Keratinocyte (primary cell): ENCODE measurements at regions not wholly inside any gene's neighbourhood (a gene's known extent, or its start where the extent isn't known, plus 50 kb on each side); places are given as distances from the start of the nearest gene placed in this dataset.

Source experiments
- DNase-seq: peaks from one replicate; pipeline ENCODE4 v3.0.0-alpha.2; 2011; ENCODE audit warnings: low read depth, missing footprints, low spot score
- FAIRE-seq: peaks from 2 replicates; lab custom pipeline; 2011; peaks lifted over from hg19 to GRCh38; lab: Jason Lieb, UNC
- H2AFZ ChIP-seq: 2 replicates; pipeline ENCODE4 v1.6.0; 2012; ENCODE audit warnings: low read length, control low read depth, inconsistent platforms; ENCODE audit not compliant: control insufficient read depth
- H3K27ac ChIP-seq: 2 replicates; pipeline ENCODE4 v1.5.1; 2011; ENCODE audit warnings: low read length; ENCODE audit not compliant: control insufficient read depth, insufficient read depth
- H3K27me3 ChIP-seq: 3 replicates; pipeline ENCODE4 v1.6.0; 2011; ENCODE audit warnings: low read length; ENCODE audit not compliant: control insufficient read depth, insufficient read depth; ENCODE audit errors: extremely low read depth
- H3K36me3 ChIP-seq, 2 experiments: 2 replicates in 1 of 2; 3 replicates in 1 of 2; pipeline ENCODE4 v1.5.1; 2011; ENCODE audit warnings: low read length in 2 of 2, mild to moderate bottlenecking in 1 of 2; ENCODE audit not compliant: control insufficient read depth in 2 of 2, insufficient read depth in 2 of 2; ENCODE audit errors: extremely low read depth in 1 of 2
- H3K4me1 ChIP-seq: 3 replicates; pipeline ENCODE4 v1.5.1; 2011; ENCODE audit warnings: low read length; ENCODE audit not compliant: control insufficient read depth, insufficient read depth; ENCODE audit errors: extremely low read depth
- H3K4me2 ChIP-seq: 3 replicates; pipeline ENCODE4 v1.6.0; 2011; ENCODE audit warnings: low read depth, low read length; ENCODE audit not compliant: control insufficient read depth, insufficient read depth; ENCODE audit errors: extremely low read depth
- H3K4me3 ChIP-seq, 3 experiments: fragments of 200-600 bp in 1 of 3; sonication (generic) in 1 of 3; 2 replicates in 2 of 3; 3 replicates in 1 of 3; pipeline ENCODE4 v1.5.1; 2011 to 2016; ENCODE audit warnings: low read length in 3 of 3, mild to moderate bottlenecking in 3 of 3, control low read depth in 2 of 3, inconsistent platforms in 1 of 3, low read depth in 1 of 3, mixed read lengths in 1 of 3, mixed run types in 1 of 3, moderate library complexity in 1 of 3; ENCODE audit not compliant: control insufficient read depth in 2 of 3, insufficient read depth in 2 of 3; ENCODE audit errors: extremely low read depth in 1 of 3
- H3K79me2 ChIP-seq: 2 replicates; pipeline ENCODE4 v1.6.0; 2012; ENCODE audit warnings: low read length; ENCODE audit not compliant: control insufficient read depth, insufficient read depth
- H3K9ac ChIP-seq: 3 replicates; pipeline ENCODE4 v1.6.0; 2011; ENCODE audit warnings: low read length; ENCODE audit not compliant: control insufficient read depth, insufficient read depth; ENCODE audit errors: extremely low read depth
- H3K9me1 ChIP-seq: 3 replicates; pipeline ENCODE4 v1.6.0; 2011; ENCODE audit warnings: low read length; ENCODE audit not compliant: control insufficient read depth, insufficient read depth; ENCODE audit errors: extremely low read depth
- H3K9me3 ChIP-seq: 2 replicates; pipeline ENCODE4 v1.5.1; 2012; ENCODE audit warnings: low read depth, low read length; ENCODE audit not compliant: control insufficient read depth
- H4K20me1 ChIP-seq: 3 replicates; pipeline ENCODE4 v1.6.0; 2011; ENCODE audit warnings: low read length; ENCODE audit not compliant: control insufficient read depth, insufficient read depth; ENCODE audit errors: extremely low read depth
- EZH2 ChIP-seq: IDR thresholded peaks from one replicate; pipeline ENCODE4 v1.6.1; 2012; ENCODE audit warnings: inconsistent platforms, mild to moderate bottlenecking, low read length, moderate library complexity
- dilution Hi-C: fragments of 300-500 bp; cut with MboI; formaldehyde crosslinking; loops from one replicate; pipeline ENCODE4 v1.7.0; 2020; ENCODE audit warnings: low sequenced_read_pairs; ENCODE audit not compliant: extremely low pct_ligation_motif_present
- TF ChIP-seq, protein P1 (sequence below), 3 experiments: IDR thresholded peaks in 1 of 3; conservative IDR thresholded peaks in 1 of 3; optimal IDR thresholded peaks in 1 of 3; 2 replicates in 2 of 3; 3 replicates in 1 of 3; pipeline versions ENCODE3 to v1.5.1; 2011; ENCODE audit warnings: low read length in 3 of 3, mild to moderate bottlenecking in 3 of 3, moderate library complexity in 2 of 3, control low read depth in 1 of 3, inconsistent platforms in 1 of 3; ENCODE audit not compliant: insufficient read depth in 2 of 3; ENCODE audit errors: extremely low read depth in 1 of 3

DNA sequence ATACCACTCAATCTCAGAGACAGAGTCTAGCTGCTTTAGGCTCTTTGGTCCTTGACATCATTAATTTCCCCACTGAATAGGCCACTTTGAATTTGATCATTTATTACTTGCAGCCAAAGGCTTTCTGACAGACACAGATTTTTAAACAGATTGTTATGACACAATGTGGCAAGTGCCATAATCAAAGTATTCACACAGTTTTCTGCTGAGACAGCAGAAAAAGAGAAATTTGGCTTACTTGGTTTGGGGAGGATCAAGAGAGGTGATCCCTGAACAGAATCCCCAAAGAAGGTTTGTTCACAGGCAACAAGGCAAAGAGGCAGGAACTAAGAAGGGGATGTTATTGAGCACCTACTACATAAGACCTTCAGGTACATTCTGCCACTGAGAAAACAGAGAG lies 138.0 kb upstream of the TOP1 start:
- no peak for DNase-seq
- H3K9me1 ChIP-seq, result no peaks in the 10 kb centered on the region
- no peaks in the 10 kb centered on the region for H3K79me2 ChIP-seq
- dilution Hi-C loops, result no loop called here
- H3K27ac ChIP-seq, result no peak overlapping the region
- no peaks in the 10 kb centered on the region for H3K9me3 ChIP-seq
- H3K4me2 ChIP-seq, result no peak overlapping the region
- H3K27me3 ChIP-seq, result no peaks in the 10 kb centered on the region
- no peaks in the 10 kb centered on the region for H4K20me1 ChIP-seq
- no peak overlapping the region for H3K9ac ChIP-seq
- no peak overlapping the region for H2AFZ ChIP-seq
- no peaks in the 10 kb centered on the region for H3K4me1 ChIP-seq
- TF ChIP-seq, protein P1, sequence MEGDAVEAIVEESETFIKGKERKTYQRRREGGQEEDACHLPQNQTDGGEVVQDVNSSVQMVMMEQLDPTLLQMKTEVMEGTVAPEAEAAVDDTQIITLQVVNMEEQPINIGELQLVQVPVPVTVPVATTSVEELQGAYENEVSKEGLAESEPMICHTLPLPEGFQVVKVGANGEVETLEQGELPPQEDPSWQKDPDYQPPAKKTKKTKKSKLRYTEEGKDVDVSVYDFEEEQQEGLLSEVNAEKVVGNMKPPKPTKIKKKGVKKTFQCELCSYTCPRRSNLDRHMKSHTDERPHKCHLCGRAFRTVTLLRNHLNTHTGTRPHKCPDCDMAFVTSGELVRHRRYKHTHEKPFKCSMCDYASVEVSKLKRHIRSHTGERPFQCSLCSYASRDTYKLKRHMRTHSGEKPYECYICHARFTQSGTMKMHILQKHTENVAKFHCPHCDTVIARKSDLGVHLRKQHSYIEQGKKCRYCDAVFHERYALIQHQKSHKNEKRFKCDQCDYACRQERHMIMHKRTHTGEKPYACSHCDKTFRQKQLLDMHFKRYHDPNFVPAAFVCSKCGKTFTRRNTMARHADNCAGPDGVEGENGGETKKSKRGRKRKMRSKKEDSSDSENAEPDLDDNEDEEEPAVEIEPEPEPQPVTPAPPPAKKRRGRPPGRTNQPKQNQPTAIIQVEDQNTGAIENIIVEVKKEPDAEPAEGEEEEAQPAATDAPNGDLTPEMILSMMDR (optimal IDR thresholded peaks at IDR 0.05 in 1 of 3, IDR thresholded peaks at IDR 0.05 in 1 of 3, conservative IDR thresholded peaks at IDR 0.05 in 1 of 3; ENCODE audit: extremely low read depth in 1 of 3, insufficient read depth in 2 of 3, low read length in 3 of 3), result no peak
- TF ChIP-seq EZH2, result no peak
- H3K36me3 ChIP-seq, result no peaks in the 10 kb centered on the region
- no peak for FAIRE-seq
- no peak overlapping the region for H3K4me3 ChIP-seq

DNA sequence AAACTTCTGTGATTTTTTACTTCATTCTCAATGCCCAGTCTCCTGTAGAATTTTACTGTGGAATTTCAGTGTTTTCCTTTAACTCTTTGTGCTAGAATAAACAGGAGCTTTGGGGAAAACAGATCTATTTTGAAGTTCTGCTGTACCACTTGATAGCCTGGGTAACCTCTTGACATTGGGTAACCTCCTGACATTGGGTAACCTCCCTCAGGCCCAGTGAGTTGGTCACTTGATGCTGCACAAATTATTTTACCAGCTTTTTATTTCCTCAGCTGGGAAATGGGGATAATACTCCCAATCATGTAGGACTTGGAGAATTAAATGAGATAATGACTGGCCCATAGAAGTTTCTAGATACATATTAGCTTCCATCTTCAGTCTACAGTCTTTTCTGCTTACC lies 137.3 kb upstream of the TOP1 start:
- no peak for FAIRE-seq
- dilution Hi-C loops, result no loop called here

More for the DNA sequence above, 137.3 kb upstream of the TOP1 start:
- Histone ChIP-seq H3K9ac (no peak overlapping the region), H3K9me1 (no peaks in the 10 kb centered on the region), H3K4me3 (no peak overlapping the region), H3K9me3 (no peaks in the 10 kb centered on the region), H2AFZ (no peak overlapping the region), H3K27ac (no peak overlapping the region), H3K36me3 (no peaks in the 10 kb centered on the region), H3K4me1 (no peaks in the 10 kb centered on the region), H4K20me1 (no peaks in the 10 kb centered on the region), H3K27me3 (no peaks in the 10 kb centered on the region), H3K79me2 (no peaks in the 10 kb centered on the region), H3K4me2 (no peak overlapping the region)
- DNase-seq, result no peak
- no peak for TF ChIP-seq EZH2
- TF ChIP-seq, protein P1 (optimal IDR thresholded peaks at IDR 0.05 in 1 of 3, IDR thresholded peaks at IDR 0.05 in 1 of 3, conservative IDR thresholded peaks at IDR 0.05 in 1 of 3; ENCODE audit: extremely low read depth in 1 of 3, insufficient read depth in 2 of 3, low read length in 3 of 3), result no peak
